Gastrocnemius medialis (tissue), 4 donors: ENCODE measurements at regions not wholly inside any gene's neighbourhood (a gene's known extent, or its start where the extent isn't known, plus 50 kb on each side); places are given as distances from the start of the nearest gene placed in this dataset.

ENCODE experiments used
- ATAC-seq, 2 donors: fragments of 150-250 bp; one replicate each; pipeline ENCODE4 v1.9.1; 2016
- DNase-seq, 2 donors: peaks; one replicate each; pipeline ENCODE4 v3.0.0-alpha.2; 2019
- H3K27ac ChIP-seq, 4 donors: fragments of 200-600 bp; sonication (generic); 1 replicate in 1 of 4; 2 replicates in 3 of 4; pipeline ENCODE4 v1.5.1; 2016 to 2018; ENCODE audit warnings: mild to moderate bottlenecking in 2 of 4, moderate library complexity in 1 of 4
- H3K27me3 ChIP-seq, 3 donors: fragments of 200-600 bp; sonication (generic) in 2 of 3; 1 replicate in 1 of 3; 2 replicates in 2 of 3; pipeline versions ENCODE4 v1.5.1 to v1.6.0; 2016 to 2019; ENCODE audit warnings: mild to moderate bottlenecking in 1 of 3, moderate library complexity in 1 of 3
- H3K36me3 ChIP-seq, 2 donors: fragments of 200-600 bp; sonication (generic) in 1 of 2; one replicate each; pipeline ENCODE4 v1.5.1; 2017 to 2018
- H3K4me1 ChIP-seq, 2 donors: fragments of 200-600 bp; sonication (generic) in 1 of 2; one replicate each; pipeline ENCODE4 v1.5.1; 2016 to 2017; ENCODE audit warnings: mild to moderate bottlenecking in 2 of 2
- H3K4me3 ChIP-seq, 4 donors: fragments of 200-600 bp; sonication (generic) in 3 of 4; 1 replicate in 1 of 4; 2 replicates in 3 of 4; pipeline ENCODE4 v1.5.1; 2016 to 2019; ENCODE audit warnings: mild to moderate bottlenecking in 2 of 4
- H3K9me3 ChIP-seq, 3 donors: fragments of 200-600 bp; sonication (generic) in 2 of 3; 1 replicate in 1 of 3; 2 replicates in 2 of 3; pipeline ENCODE4 v1.5.1; 2016 to 2019
- POLR2A ChIP-seq, 2 donors: fragments of 450-650 bp; IDR thresholded peaks; one replicate each; pipeline ENCODE4 v1.6.1; 2017; ENCODE audit warnings: antibody characterized with exemption in 2 of 2, mild to moderate bottlenecking in 2 of 2, moderate library complexity in 2 of 2
- in situ Hi-C, 4 donors: fragments of 200-750 bp; cut with MboI; loops; one replicate each; pipeline versions ENCODE4 v1.15.0 to v1.8.0; 2017; ENCODE audit warnings: low sequenced_read_pairs in 4 of 4
- intact Hi-C: fragments of 100-400 bp; cut with DNase I; formaldehyde crosslinking; loops from one replicate; pipeline ENCODE4 v1.15.1; 2023; ENCODE audit warnings: low total_unique reads
- TF ChIP-seq, protein P1 (sequence below), 5 experiments: fragments of 450-650 bp in 3 of 5; fragments of 200-600 bp in 2 of 5; sonication (generic) in 2 of 5; IDR thresholded peaks in 4 of 5; conservative IDR thresholded peaks in 1 of 5; 1 replicate in 4 of 5; 2 replicates in 1 of 5; pipeline ENCODE4 v1.5.1; 2016 to 2019; ENCODE audit warnings: antibody characterized with exemption in 5 of 5, mild to moderate bottlenecking in 3 of 5, moderate library complexity in 3 of 5

GRCh38 chr12:74349925-74350324, 187.7 kb upstream of the ATXN7L3B start:
- H3K9me3 ChIP-seq = no peaks in the 10 kb centered on the region
- in situ Hi-C loops (no loop called here), intact Hi-C loops (no loop called here)
- no peaks in the 10 kb centered on the region for H3K4me1 ChIP-seq
- DNase-seq (no peak), ATAC-seq (no peak)
- H3K27me3 ChIP-seq = no peaks in the 10 kb centered on the region
- H3K36me3 ChIP-seq = no peaks in the 10 kb centered on the region
- TF ChIP-seq, protein P1, sequence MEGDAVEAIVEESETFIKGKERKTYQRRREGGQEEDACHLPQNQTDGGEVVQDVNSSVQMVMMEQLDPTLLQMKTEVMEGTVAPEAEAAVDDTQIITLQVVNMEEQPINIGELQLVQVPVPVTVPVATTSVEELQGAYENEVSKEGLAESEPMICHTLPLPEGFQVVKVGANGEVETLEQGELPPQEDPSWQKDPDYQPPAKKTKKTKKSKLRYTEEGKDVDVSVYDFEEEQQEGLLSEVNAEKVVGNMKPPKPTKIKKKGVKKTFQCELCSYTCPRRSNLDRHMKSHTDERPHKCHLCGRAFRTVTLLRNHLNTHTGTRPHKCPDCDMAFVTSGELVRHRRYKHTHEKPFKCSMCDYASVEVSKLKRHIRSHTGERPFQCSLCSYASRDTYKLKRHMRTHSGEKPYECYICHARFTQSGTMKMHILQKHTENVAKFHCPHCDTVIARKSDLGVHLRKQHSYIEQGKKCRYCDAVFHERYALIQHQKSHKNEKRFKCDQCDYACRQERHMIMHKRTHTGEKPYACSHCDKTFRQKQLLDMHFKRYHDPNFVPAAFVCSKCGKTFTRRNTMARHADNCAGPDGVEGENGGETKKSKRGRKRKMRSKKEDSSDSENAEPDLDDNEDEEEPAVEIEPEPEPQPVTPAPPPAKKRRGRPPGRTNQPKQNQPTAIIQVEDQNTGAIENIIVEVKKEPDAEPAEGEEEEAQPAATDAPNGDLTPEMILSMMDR (IDR thresholded peaks at IDR 0.05 in 4 of 5, conservative IDR thresholded peaks at IDR 0.05 in 1 of 5) = no peak
- TF ChIP-seq POLR2A (IDR thresholded peaks at IDR 0.05) = no peak
- H3K27ac ChIP-seq = no peak overlapping the region
- no peak overlapping the region for H3K4me3 ChIP-seq

GRCh38 chr12:74365178-74365964, 172.3 kb upstream of the ATXN7L3B start:
- no peak for ATAC-seq
- no peak overlapping the region for H3K27ac ChIP-seq
- no peak for DNase-seq
- intact Hi-C loops = no loop called here
- in situ Hi-C loops = no loop called here
- no peaks in the 10 kb centered on the region for H3K9me3 ChIP-seq
- TF ChIP-seq, protein P1 (IDR thresholded peaks at IDR 0.05 in 4 of 5, conservative IDR thresholded peaks at IDR 0.05 in 1 of 5) = no peak
- TF ChIP-seq POLR2A (IDR thresholded peaks at IDR 0.05) = no peak
- H3K4me3 ChIP-seq = no peak overlapping the region
- H3K36me3 ChIP-seq = no peaks in the 10 kb centered on the region
- H3K27me3 ChIP-seq = no peaks in the 10 kb centered on the region
- H3K4me1 ChIP-seq = no peaks in the 10 kb centered on the region

- in situ Hi-C loops (no loop called here), intact Hi-C loops (no loop called here)
- TF ChIP-seq, protein P1 (IDR thresholded peaks at IDR 0.05 in 4 of 5, conservative IDR thresholded peaks at IDR 0.05 in 1 of 5) = no peak
- no peak for TF ChIP-seq POLR2A (IDR thresholded peaks at IDR 0.05)
- H3K27ac ChIP-seq = no peak overlapping the region
- no peak for ATAC-seq
- no peaks in the 10 kb centered on the region for H3K4me1 ChIP-seq
- no peak for DNase-seq
- no peak overlapping the region for H3K4me3 ChIP-seq
- no peaks in the 10 kb centered on the region for H3K9me3 ChIP-seq
- no peaks in the 10 kb centered on the region for H3K27me3 ChIP-seq
- H3K36me3 ChIP-seq = no peaks in the 10 kb centered on the region
These were observed 166.9 kb upstream of the ATXN7L3B start for GRCh38 chr12:74370608-74371216.

- Histone ChIP-seq H3K4me1 (no peaks in the 10 kb centered on the region), H3K4me3 (no peak overlapping the region), H3K27me3 (no peaks in the 10 kb centered on the region), H3K9me3 (no peaks in the 10 kb centered on the region), H3K36me3 (no peaks in the 10 kb centered on the region), H3K27ac (no peak overlapping the region)
- intact Hi-C loops = no loop called here
- in situ Hi-C loops = no loop called here
- ATAC-seq = no peak
- no peak for TF ChIP-seq POLR2A (IDR thresholded peaks at IDR 0.05)
- TF ChIP-seq, protein P1 (IDR thresholded peaks at IDR 0.05 in 4 of 5, conservative IDR thresholded peaks at IDR 0.05 in 1 of 5) = no peak
- DNase-seq = no peak
These were observed 158.5 kb upstream of the ATXN7L3B start for GRCh38 chr12:74379114-74379513.
